H54 (cell line): ENCODE measurements at regions not wholly inside any gene's neighbourhood (a gene's known extent, or its start where the extent isn't known, plus 50 kb on each side); places are given as distances from the start of the nearest gene placed in this dataset.
A peak's percentile ranks its signal among the peaks of the same experiment; 100 is the strongest.

Experiments used
- DNase-seq: peaks from one replicate; pipeline ENCODE4 v3.0.0; 2011; ENCODE audit warnings: low spot score, mixed read lengths; ENCODE audit not compliant: insufficient read length
- FAIRE-seq: peaks from 3 replicates; lab custom pipeline; 2011; peaks lifted over from hg19 to GRCh38; lab: Jason Lieb, UNC
- POLR2A ChIP-seq: IDR thresholded peaks from 2 replicates; pipeline ENCODE4 v1.6.1; 2011; ENCODE audit warnings: low read depth, mild to moderate bottlenecking, low read length

DNA sequence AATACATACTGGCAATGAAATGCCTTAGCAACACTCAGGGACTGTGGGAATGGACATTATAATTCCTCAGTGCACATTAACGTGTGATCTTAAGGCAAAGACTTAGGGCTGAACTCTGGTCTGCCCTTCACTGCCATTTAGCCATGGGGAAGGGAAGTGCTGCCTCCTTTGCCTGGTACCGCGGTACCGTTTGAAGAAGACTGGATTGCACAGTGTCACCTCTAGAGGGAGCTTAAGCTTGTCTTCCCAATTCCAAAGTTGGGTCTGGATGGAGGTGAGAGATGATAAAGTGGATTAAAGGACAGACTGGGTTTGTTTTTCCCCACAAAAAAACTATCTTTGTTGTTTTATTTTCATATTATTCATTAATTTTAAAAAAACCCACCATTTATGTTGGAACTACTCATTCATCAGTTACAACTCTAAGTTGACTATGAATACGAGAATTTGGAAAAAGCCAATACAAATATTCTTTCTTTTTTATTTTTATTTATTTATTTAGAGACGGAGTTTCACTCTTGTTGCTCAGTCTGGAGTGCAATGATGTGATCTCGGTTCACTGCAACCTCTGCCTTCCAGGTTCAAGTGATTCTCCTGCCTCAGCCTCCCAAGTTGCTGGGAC, 60.0 kb upstream of the SYN2 start:
- DNase-seq = peak; percentile 30
- peak; percentile 91 for FAIRE-seq
- TF ChIP-seq POLR2A = no peak

DNA sequence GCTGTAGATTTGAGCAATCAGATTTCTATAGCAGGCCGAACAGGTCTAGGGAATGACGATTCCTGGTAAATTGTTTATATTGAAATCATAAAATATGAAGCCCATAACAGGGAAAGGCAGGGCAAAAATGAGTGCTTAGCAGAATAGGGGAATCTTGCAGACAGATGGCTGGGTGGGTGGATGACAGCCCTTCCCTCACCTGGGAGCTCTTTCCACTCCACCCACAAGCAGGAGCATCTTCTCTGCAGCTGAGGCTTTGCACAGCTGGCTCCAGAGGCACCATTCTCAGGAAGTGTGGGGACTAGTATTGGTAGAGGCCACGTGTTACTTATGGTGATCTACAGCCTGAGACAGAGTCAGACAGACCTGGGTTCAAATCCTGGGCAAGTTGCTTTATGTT, 55.9 kb upstream of the SYN2 start:
- TF ChIP-seq POLR2A = no peak
- no peak for FAIRE-seq
- no peak for DNase-seq

DNA sequence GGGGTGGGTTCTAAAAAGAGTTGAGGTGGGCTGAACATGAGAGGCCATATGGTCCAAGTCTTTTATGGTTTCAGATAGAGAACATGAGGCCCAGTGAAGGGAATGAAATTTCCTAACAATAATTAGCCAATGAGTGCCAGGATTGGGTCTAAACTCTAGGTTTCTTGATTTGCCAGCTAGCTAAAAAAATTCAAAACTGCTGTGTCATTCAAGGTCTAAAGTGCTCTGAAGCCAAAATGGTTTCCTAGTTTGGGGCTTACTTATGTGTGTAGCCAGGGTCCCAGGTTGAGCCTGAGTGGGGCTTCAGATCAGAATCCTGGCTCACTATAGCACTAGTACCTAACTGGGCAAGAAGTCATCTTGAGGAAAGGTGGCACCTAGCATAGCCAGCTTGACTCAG, 55.3 kb upstream of the SYN2 start:
- FAIRE-seq = no peak
- no peak for TF ChIP-seq POLR2A
- no peak for DNase-seq

DNA sequence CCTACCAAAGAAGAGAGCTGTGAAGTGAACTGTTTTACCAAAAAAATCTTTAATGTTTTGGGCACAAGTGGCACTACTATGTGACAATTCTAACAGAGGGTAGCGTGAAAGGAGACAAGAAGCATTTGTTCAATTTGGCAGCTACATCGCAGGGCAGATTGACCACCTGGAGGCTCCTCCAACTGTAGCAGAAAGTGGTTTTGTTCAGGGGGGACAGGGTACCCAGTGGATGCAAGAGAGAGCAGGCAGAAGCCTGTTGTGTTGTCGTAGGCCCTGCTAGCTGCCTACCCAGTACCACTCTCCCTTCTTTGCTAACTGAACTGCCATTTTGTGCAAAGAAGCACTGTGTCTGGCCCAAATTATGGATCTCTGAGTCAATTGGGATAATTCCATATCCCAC, 54.8 kb upstream of the SYN2 start:
- DNase-seq (no peak), FAIRE-seq (no peak)
- TF ChIP-seq POLR2A = no peak

DNA sequence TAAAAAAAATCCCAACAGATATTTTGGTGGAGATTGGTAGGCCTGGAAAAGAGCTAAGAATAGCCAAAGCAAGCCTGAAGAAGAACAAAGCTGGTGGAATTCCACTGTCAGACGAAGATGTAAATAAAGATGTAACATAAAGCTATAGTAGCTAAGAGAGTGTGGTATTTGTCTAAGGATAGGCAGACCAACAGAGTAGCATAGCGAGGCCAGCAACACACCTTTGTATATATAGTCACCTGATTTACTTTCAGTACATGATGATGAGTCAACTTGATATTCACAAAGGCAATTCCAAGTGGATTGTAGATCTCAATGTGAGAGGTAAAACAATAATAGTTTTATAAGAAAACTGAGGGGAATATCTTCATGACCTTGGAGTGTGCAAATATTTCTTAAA, 53.6 kb upstream of the SYN2 start:
- no peak for TF ChIP-seq POLR2A
- FAIRE-seq (no peak), DNase-seq (no peak)

DNA sequence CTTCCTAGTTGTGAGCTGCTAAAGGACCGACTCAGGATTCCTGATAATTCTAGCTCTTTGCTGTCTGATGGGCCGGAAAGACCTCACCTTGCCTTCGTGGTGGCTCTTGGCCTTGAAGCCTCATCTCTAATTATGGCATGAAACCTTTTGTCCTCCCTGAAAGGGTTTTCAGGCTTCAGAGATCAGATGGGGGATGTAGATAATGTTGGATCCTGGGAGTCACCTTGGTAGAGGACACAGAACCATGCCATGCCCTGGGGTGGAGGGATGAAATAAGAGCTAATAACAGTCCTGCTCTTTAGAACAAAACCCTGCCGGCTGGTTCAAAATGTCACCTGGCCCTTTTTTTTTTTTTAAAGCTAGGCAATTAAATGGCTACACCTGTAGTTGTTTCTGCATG, 50.8 kb upstream of the SYN2 start:
- FAIRE-seq (no peak), DNase-seq (no peak)
- TF ChIP-seq POLR2A = no peak

DNA sequence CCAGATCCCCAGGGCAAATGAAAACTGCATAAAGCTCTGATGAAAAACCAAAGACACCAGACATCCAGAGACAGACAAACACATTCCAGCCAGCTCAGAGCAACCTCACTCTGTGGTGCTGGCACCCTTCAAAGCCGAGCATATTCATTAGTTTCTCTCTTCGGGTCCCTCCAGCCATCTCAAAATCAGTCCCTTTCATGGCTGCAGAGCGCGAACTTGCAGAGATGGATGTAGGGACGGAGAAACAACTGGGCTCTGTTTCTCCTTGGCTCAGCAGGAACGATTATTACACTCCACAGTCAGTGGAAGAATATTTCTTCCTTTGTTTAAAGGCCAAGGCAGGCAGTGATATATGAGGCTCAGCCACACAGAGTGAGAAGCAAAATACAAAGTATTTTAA, 50.4 kb upstream of the SYN2 start:
- no peak for DNase-seq
- no peak for TF ChIP-seq POLR2A

DNA sequence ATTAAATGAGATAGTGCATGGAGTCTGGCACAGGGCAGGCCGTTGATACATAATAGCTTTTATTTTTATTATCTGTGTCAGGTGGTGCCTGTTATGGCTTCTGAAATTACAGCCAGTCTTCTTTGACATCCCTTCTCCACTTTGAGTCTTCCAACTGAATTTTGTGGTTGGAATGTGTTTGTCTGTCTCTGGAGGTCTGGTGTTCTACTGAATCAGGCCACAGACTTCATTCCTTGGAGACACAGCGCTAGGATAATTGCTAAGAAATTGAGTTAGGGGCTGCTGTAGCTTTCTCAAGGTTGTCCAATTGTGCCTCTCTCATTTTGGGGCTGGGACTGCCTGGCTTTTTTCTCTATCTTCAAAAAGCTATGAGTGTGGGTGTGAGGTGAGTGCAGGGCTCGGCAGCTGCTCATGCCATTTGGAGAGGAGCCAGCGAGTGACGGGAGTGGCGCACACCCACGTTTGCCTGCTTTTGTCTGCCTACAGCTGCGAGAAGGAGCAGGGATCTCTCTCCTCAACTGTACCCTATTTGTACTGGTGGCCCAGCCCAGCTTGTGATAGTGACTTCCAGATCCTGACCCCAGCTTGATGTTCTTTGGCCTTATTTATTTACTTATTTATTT, 49.8 kb upstream of the SYN2 start:
- DNase-seq (no peak), FAIRE-seq (no peak)

More for the DNA sequence above, 50.4 kb upstream of the SYN2 start:
- FAIRE-seq = no peak

More for the DNA sequence above, 49.8 kb upstream of the SYN2 start:
- TF ChIP-seq POLR2A = no peak
